ENCODE measurements at regions not wholly inside any gene's neighbourhood (a gene's known extent, or its start where the extent isn't known, plus 50 kb on each side); places are given as distances from the start of the nearest gene placed in this dataset.

- DNase-seq (ENCODE audit: low read depth): no peak
Measured at GRCh38 chr2:59314031-59314766, 1073.1 kb upstream of the FANCL start.

- DNase-seq (ENCODE audit: low read depth): no peak
Measured at GRCh38 chr2:59312967-59313940, 1072.1 kb upstream of the FANCL start.

- no peak for DNase-seq (ENCODE audit: low read depth)
Measured at GRCh38 chr2:59312029-59312428, 1070.9 kb upstream of the FANCL start.

GRCh38 chr2:59308108-59308507, 1067.0 kb upstream of the FANCL start:
- DNase-seq (ENCODE audit: low read depth): no peak

GRCh38 chr2:59307196-59307595, 1066.1 kb upstream of the FANCL start:
- no peak for DNase-seq (ENCODE audit: low read depth)

- DNase-seq (ENCODE audit: low read depth): no peak
Measured at GRCh38 chr2:59303272-59303671, 1062.1 kb upstream of the FANCL start.

GRCh38 chr2:59302683-59303082, 1061.6 kb upstream of the FANCL start:
- no peak for DNase-seq (ENCODE audit: low read depth)

GRCh38 chr2:59301466-59302402, 1060.6 kb upstream of the FANCL start:
- DNase-seq (ENCODE audit: low read depth): peak; percentile 42

GRCh38 chr2:59297816-59298215, 1056.7 kb upstream of the FANCL start:
- DNase-seq (ENCODE audit: low read depth): no peak

GRCh38 chr2:59296279-59296678, 1055.2 kb upstream of the FANCL start:
- no peak for DNase-seq (ENCODE audit: low read depth)

- DNase-seq (ENCODE audit: low read depth): no peak
Measured at GRCh38 chr2:59295524-59296162, 1054.5 kb upstream of the FANCL start.

GRCh38 chr2:59288771-59289170, 1047.6 kb upstream of the FANCL start:
- no peak for DNase-seq (ENCODE audit: low read depth)

- DNase-seq (ENCODE audit: low read depth): no peak
Measured at GRCh38 chr2:59282374-59283057, 1041.4 kb upstream of the FANCL start.

GRCh38 chr2:59277671-59278070, 1036.5 kb upstream of the FANCL start:
- no peak for DNase-seq (ENCODE audit: low read depth)

GRCh38 chr2:59276917-59277316, 1035.8 kb upstream of the FANCL start:
- DNase-seq (ENCODE audit: low read depth): no peak

GRCh38 chr2:59276033-59276432, 1034.9 kb upstream of the FANCL start:
- no peak for DNase-seq (ENCODE audit: low read depth)

- DNase-seq (ENCODE audit: low read depth): no peak
Measured at GRCh38 chr2:59266453-59266852, 1025.3 kb upstream of the FANCL start.

- no peak for DNase-seq (ENCODE audit: low read depth)
Measured at GRCh38 chr2:59259913-59260312, 1018.8 kb upstream of the FANCL start.

GRCh38 chr2:59256290-59256689, 1015.2 kb upstream of the FANCL start:
- no peak for DNase-seq (ENCODE audit: low read depth)

GRCh38 chr2:59254279-59254678, 1013.2 kb upstream of the FANCL start:
- DNase-seq (ENCODE audit: low read depth): no peak

- no peak for DNase-seq (ENCODE audit: low read depth)
Measured at GRCh38 chr2:59250307-59250677, 1009.2 kb upstream of the FANCL start.

Data from GM04504 (cell line).